Ureter (tissue), 1 donor: ENCODE measurements at regions not wholly inside any gene's neighbourhood (a gene's known extent, or its start where the extent isn't known, plus 50 kb on each side); places are given as distances from the start of the nearest gene placed in this dataset.

Experiments used
- DNase-seq: peaks from one replicate; pipeline ENCODE4 v3.0.0-alpha.2; 2020; ENCODE audit warnings: low spot score
- donor health status: DM: yes; HTN: yes; CAD: no.

DNA sequence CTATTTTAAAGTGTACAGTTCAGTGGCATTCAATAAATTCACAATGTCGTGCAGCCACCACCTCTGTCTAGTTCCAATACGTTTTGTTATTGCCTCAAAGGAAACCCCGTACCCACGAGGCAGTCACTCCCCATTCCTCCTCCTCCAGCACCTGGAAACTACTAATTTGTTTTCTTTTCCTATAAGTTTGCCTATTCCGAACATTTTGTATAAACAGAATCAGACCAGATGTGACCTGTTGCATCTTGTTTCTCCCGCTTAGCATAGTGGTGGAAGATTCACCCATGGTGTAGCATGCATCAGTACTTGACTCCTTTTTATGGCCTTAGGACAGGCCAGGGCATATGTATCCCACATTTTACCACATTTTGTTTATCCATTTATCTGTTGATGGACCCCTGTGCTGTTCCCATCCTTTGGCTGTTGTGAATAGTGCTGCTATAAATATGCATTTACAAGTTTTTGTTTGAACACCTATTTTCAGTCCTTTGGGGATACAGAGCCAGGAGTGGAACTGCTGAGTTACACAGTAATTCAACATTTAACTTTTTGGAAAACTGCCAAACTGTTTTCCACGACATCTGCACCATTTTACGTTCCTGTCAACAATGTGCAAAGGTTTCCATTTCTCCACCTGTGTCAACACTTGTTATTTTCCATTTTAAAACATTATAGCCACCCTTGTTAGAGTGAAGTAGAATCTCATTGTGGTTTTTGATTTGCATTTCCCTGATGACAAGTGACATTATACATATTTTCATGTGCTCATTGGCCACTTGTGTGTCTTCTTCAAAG lies 57.8 kb upstream of the STX18 start:
- DNase-seq, result no peak

- no peak for DNase-seq
Measured at GRCh38 chr4:4598851-4599411, 57.1 kb upstream of the STX18 start.

DNA sequence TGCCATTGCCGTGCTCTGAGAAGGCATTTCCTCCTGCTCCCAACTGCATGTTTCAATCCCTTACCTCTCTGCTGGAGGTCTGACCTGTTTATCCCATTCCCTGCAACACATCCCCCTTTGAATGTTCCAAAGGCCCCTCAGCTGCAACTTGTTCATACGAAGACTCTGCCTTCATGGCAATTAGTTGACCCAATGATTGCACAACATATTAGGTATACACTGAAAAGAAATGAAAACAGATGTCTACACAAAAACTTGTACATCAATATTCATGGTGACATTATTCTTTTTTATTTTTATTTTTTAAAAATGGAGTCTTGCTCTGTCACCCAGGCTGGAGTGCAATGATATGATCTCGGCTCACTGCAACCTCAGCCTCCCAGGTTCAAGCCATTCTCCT lies 54.9 kb upstream of the STX18 start:
- no peak for DNase-seq

DNA sequence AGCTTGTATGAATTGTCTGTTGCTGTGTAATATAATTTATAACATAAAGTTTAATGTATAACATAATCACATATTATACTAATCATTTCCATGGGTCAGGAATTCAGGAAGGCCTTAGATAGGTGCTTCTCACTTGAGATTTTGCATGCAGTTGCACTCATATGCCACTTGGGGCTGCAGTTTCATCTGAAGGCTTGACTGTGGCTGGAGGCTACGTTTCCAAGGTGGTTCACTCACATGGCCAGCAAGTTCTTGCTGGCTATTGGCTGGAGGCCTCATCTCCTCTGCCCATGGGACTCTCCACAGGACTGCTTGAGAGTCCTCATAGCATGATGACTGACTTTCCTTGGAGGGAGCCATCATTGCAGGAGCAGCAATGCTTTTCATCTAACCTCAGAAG lies 53.4 kb upstream of the STX18 start:
- DNase-seq, result no peak

- DNase-seq, result no peak
Measured at GRCh38 chr4:4594285-4594920, 52.6 kb upstream of the STX18 start.

DNA sequence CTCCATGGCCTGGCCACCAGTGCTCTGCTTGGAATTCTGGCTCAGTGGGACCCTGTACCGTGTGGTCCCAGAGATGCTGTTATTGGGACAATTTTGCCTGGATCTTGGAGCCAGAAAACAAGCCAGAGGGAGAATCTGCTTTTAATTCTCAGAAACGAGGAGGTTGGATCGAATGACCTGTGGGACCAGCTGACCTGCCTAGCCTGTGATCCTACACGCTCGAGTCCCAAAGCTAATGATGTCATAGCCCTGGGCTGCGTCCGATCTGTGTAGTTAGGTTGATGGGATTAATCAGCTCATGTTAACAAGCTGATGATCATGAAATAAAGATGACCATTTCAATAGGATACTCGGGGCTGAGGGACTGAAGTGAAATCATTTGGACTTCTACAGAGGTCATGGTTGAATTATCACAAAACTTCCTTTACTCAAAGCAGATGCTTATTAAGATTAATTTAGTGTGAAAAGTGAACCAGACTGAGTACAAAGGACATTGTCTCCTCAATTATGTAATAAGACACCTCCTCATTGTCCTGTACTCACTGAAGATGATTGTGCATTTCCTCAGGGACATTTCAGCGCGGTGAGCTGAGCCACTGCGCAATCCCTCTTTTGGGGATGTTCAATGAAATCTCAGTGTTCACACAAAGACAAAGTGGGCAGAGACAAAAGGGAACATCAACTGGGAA lies 51.9 kb upstream of the STX18 start:
- no peak for DNase-seq

DNA sequence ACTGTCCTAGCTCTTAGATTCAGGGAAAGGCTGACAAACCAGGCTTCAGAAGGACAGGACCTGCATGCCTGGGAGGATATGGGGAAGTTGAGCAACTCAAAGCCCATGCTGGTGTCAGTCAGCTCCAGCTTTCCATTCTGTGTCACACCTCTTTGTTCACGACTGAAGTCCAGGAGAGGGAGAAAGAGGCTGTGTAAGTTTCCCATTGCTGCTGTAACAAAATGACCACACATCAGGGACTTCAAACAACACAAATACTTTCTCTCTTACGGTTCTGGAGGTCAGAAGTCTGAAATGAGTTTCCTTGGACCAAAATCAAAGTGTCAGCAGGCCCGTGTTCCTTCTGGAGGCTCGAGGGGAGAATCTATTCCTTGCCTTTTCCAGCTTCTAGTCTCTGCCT lies 50.6 kb upstream of the STX18 start:
- DNase-seq, result no peak
